ENCODE measurements at regions not wholly inside any gene's neighbourhood (a gene's known extent, or its start where the extent isn't known, plus 50 kb on each side); places are given as distances from the start of the nearest gene placed in this dataset.

DNA sequence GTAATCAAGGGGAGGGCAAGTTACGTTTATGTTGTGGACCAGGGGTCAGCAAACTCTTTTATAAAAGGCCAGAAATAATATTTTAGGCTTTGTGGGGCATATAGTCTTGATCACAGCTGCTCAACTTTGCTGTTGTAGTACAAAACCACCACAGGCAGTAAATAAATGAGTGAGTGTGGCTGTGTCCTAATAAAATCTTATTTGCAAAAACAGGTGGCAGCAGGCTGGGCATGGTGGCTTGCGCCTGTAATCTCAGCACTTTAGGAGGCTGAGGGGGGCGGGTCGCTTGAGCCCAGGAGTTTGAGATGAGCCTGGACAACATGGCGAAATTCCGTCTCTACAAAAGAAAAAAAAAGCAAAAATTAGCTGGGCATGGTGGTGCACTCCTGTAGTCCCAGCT, 57.9 kb upstream of the NUP160 start:
- DNase-seq, result no peak
- H3K4me2 ChIP-seq (ENCODE audit: low read depth, low read length), result no peak overlapping the region
- peaks cover 82% of the 10 kb centered on the region for H3K27me3 ChIP-seq (replicated peaks; ENCODE audit: insufficient read depth, low read length)
- no peaks in the 10 kb centered on the region for H3K36me3 ChIP-seq (replicated peaks; ENCODE audit: insufficient read depth, low read length)
- H3K4me3 ChIP-seq (ENCODE audit: low read length), result no peak overlapping the region
- no peak overlapping the region for H3K9ac ChIP-seq (ENCODE audit: low read length)
- no peaks in the 10 kb centered on the region for H3K79me2 ChIP-seq (ENCODE audit: low read length)
- no peaks in the 10 kb centered on the region for H3K4me1 ChIP-seq (ENCODE audit: low read length)
- no peak overlapping the region for H3K27ac ChIP-seq (ENCODE audit: low read length)
- H3F3A ChIP-seq (ENCODE audit: insufficient read depth, low read length), result no peaks in the 10 kb centered on the region
- H2AFZ ChIP-seq (ENCODE audit: low read length), result no peak overlapping the region
- TF ChIP-seq, protein P1, sequence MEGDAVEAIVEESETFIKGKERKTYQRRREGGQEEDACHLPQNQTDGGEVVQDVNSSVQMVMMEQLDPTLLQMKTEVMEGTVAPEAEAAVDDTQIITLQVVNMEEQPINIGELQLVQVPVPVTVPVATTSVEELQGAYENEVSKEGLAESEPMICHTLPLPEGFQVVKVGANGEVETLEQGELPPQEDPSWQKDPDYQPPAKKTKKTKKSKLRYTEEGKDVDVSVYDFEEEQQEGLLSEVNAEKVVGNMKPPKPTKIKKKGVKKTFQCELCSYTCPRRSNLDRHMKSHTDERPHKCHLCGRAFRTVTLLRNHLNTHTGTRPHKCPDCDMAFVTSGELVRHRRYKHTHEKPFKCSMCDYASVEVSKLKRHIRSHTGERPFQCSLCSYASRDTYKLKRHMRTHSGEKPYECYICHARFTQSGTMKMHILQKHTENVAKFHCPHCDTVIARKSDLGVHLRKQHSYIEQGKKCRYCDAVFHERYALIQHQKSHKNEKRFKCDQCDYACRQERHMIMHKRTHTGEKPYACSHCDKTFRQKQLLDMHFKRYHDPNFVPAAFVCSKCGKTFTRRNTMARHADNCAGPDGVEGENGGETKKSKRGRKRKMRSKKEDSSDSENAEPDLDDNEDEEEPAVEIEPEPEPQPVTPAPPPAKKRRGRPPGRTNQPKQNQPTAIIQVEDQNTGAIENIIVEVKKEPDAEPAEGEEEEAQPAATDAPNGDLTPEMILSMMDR (IDR thresholded peaks at IDR 0.05; ENCODE audit: low read length), result no peak
- no peak for TF ChIP-seq EZH2 (optimal IDR thresholded peaks at IDR 0.05; ENCODE audit: low read depth, low read length)
- TF ChIP-seq EZH2phosphoT487 (IDR thresholded peaks at IDR 0.05; ENCODE audit: low read length), result no peak
- no peaks in the 10 kb centered on the region for H3K9me3 ChIP-seq (replicated peaks; ENCODE audit: insufficient read depth, low read length)
- no peaks in the 10 kb centered on the region for H3K9me2 ChIP-seq (replicated peaks; ENCODE audit: insufficient read depth, low read length)
- H4K20me1 ChIP-seq (ENCODE audit: insufficient read depth, low read length), result no peaks in the 10 kb centered on the region

DNA sequence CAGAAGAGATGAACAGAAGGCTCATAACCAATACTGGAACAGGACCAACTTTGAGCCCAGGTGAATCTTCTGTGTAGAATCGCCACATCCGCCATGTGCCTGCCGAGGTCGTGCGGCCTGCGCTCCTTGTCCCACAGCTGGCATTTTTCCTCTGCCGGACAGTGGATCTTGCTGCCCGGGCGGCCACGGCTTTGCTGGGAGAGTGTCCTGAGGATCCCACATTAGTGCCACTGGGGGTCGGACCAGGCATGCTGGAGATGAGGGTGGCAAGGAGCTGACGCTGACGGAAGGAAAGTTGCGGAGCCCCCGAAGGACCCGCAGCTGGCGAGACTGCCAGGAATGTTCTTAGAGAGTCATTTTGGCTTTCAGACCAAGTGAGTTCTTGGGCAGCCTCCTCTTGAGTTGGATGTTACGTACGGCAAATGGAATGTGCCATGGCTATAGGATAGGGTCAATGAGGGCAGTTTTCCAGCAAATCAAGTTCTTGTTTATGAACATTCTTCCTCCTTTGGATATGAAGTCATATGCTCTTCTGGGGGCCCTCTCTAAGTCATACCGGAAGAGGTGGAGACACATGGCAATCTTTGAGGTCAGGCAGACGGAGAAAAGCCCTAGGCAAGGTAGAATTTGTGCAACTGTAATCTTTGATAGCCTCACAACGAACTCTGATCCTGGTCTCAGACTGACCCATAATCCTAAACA, 57.4 kb upstream of the NUP160 start:
- H3K9me3 ChIP-seq (replicated peaks; ENCODE audit: insufficient read depth, low read length), result no peaks in the 10 kb centered on the region
- peaks cover 80% of the 10 kb centered on the region for H3K27me3 ChIP-seq (replicated peaks; ENCODE audit: insufficient read depth, low read length)
- no peaks in the 10 kb centered on the region for H4K20me1 ChIP-seq (ENCODE audit: insufficient read depth, low read length)
- no peak overlapping the region for H2AFZ ChIP-seq (ENCODE audit: low read length)
- H3K79me2 ChIP-seq (ENCODE audit: low read length), result no peaks in the 10 kb centered on the region
- no peak overlapping the region for H3K4me2 ChIP-seq (ENCODE audit: low read depth, low read length)
- no peak overlapping the region for H3K9ac ChIP-seq (ENCODE audit: low read length)
- DNase-seq, result no peak
- no peaks in the 10 kb centered on the region for H3K36me3 ChIP-seq (replicated peaks; ENCODE audit: insufficient read depth, low read length)
- H3K27ac ChIP-seq (ENCODE audit: low read length), result no peak overlapping the region
- no peaks in the 10 kb centered on the region for H3K9me2 ChIP-seq (replicated peaks; ENCODE audit: insufficient read depth, low read length)
- TF ChIP-seq, protein P1 (IDR thresholded peaks at IDR 0.05; ENCODE audit: low read length), result no peak
- no peak for TF ChIP-seq EZH2phosphoT487 (IDR thresholded peaks at IDR 0.05; ENCODE audit: low read length)
- no peak overlapping the region for H3K4me3 ChIP-seq (ENCODE audit: low read length)
- no peaks in the 10 kb centered on the region for H3F3A ChIP-seq (ENCODE audit: insufficient read depth, low read length)
- H3K4me1 ChIP-seq (ENCODE audit: low read length), result no peaks in the 10 kb centered on the region

DNA sequence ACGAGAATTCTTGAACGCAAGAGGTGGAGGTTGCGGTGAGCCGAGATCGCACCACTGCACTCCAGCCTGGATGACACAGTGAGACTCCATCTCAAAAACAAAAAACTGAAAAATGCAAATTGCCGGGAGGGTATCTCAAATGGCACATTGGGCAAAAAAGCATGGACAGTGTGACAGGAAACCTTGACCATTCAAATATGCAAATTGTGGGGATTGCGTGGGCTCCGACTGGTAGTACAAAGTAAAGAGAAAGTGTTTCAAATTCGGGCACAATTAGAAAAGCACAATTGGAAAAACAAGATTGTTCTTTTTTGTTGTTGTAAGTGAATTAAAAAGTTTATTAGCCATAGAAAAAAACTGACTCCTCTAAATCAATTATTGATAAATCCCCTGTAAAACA, 56.7 kb upstream of the NUP160 start:
- TF ChIP-seq EZH2 (optimal IDR thresholded peaks at IDR 0.05; ENCODE audit: low read depth, low read length) (no peak), EZH2phosphoT487 (IDR thresholded peaks at IDR 0.05; ENCODE audit: low read length) (no peak)
- TF ChIP-seq, protein P1 (IDR thresholded peaks at IDR 0.05; ENCODE audit: low read length), result no peak
- no peaks in the 10 kb centered on the region for H4K20me1 ChIP-seq (ENCODE audit: insufficient read depth, low read length)
- no peak overlapping the region for H2AFZ ChIP-seq (ENCODE audit: low read length)
- 0 out of 2 replicates have a peak, but pooled peaks cover 4% of the 10 kb centered on the region for H3K4me1 ChIP-seq (ENCODE audit: low read length)
- H3F3A ChIP-seq (ENCODE audit: insufficient read depth, low read length), result peaks cover 6% of the 10 kb centered on the region; the same call in 1 of the 2 replicates
- peaks cover 80% of the 10 kb centered on the region for H3K27me3 ChIP-seq (replicated peaks; ENCODE audit: insufficient read depth, low read length)
- H3K4me3 ChIP-seq (ENCODE audit: low read length), result no peak overlapping the region
- H3K9ac ChIP-seq (ENCODE audit: low read length), result no peak overlapping the region
- no peaks in the 10 kb centered on the region for H3K36me3 ChIP-seq (replicated peaks; ENCODE audit: insufficient read depth, low read length)
- no peak overlapping the region for H3K4me2 ChIP-seq (ENCODE audit: low read depth, low read length)
- no peaks in the 10 kb centered on the region for H3K9me3 ChIP-seq (replicated peaks; ENCODE audit: insufficient read depth, low read length)
- H3K9me2 ChIP-seq (replicated peaks; ENCODE audit: insufficient read depth, low read length), result no peaks in the 10 kb centered on the region
- H3K79me2 ChIP-seq (ENCODE audit: low read length), result no peaks in the 10 kb centered on the region
- DNase-seq, result no peak
- H3K27ac ChIP-seq (ENCODE audit: low read length), result no peak overlapping the region

Measured in MM.1S (cell line).